ENCODE measurements at regions not wholly inside any gene's neighbourhood (a gene's known extent, or its start where the extent isn't known, plus 50 kb on each side); places are given as distances from the start of the nearest gene placed in this dataset.
"Not testable (repeated sequence)": the region's sequence is repeated elsewhere in the genome, so short reads cannot be mapped to it uniquely, and the experiment has no call there.

DNA sequence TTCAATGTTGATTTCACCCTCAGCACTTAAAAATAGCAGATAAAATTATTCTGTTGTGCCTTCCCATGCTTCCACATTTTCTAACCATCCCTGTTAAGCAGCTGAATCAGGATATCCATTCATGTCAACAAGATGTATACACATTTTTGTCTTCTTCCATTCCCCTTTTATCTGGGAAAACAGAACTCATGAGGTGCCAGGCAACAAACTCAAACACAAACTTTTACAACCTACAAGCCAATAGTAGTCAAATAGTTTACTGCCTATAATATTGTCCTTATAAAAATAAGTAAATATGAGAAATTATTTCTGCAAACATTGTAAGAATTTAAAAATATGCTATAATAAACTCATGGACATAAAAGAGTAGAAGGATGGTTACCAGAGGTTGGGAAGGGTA is 1569.8 kb downstream of the REEP3 start:
- no peak for DNase-seq

GRCh38 chr10:65100146-65100545 is 1578.9 kb downstream of the REEP3 start:
- no peak for DNase-seq

- DNase-seq: not testable (repeated sequence)
Measured at GRCh38 chr10:65100881-65101280, 1579.7 kb downstream of the REEP3 start.

DNA sequence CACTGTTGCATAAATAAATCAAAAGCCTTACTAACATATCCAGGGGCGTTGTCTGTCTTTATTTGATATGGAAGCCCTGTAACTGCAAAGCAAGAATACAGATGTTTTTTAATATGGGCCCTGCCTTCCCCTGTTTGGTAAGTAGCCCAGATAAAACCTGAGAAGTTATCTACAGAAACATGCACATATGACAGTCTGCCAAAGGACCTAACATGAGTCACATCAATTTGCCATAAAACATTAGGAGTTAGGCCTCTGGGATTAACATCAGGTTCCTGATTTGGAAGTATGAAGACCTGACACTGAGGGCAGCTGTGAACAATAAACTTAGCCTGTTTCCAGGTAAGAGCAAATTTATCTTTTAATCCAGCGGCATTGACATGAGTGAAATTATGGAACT is 1588.8 kb downstream of the REEP3 start:
- DNase-seq: no peak

DNA sequence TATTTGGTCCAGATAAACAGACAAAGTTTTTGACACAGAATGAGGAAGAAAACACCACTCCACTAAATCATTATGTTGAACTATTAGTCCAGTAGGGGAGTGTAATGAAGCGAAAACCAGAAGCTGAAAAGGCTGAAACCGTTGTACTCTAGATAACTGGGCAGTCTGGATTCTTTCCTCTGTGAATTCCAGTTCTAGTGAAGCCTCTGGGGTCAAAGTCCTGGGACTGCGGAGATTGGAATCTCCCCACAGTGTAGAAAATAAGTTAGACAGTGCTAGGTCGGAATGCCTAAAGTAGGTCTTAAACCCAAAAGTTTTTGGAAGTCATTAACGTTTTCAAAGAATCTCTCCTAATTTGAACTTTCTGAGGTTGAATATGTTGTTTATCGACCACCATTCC is 1589.9 kb downstream of the REEP3 start:
- DNase-seq: not testable (repeated sequence)

- no peak for DNase-seq
Measured at GRCh38 chr10:65112573-65112972, 1591.4 kb downstream of the REEP3 start.

DNA sequence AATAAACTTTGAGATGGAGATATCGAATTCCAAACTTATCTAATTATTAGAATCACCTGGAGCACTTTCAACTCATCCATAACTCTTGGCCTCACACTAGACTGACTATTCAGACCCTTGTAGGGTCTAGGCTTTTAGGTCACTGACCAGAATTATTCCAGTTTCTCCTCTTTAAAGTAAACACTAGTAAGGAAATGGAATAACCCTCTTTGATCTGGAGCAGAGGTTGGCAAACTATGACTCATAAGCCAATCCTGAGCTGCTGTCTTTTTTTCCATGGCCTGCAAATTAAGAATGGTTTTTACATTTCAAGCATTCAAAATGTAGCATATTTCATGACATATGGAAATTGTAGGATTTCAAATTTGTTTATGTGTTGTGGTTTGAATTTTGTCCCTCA is 1601.9 kb downstream of the REEP3 start:
- DNase-seq: no peak

DNA sequence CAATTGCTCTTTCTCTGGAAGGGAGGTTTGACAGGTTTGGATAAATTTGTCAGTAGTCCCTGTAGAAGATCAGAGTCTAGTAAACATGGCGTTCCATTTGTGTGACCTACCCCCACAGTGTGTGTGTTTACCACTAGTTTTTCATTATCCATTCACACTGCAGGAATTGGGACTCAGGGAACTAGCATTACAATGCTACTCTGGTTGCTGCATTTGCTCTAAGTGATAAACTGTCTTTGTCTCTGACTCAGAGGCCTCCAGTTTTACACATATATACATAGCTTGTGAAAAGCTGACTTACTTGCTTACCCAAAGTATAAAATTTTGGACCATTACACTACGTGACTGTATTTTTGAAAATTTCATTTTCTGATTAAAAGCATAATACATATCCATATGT is 1604.0 kb downstream of the REEP3 start:
- DNase-seq: no peak

GRCh38 chr10:65126288-65126687 is 1605.1 kb downstream of the REEP3 start:
- DNase-seq: no peak

GRCh38 chr10:65128277-65128676 is 1607.1 kb downstream of the REEP3 start:
- DNase-seq: no peak

GRCh38 chr10:65130162-65130758 is 1609.1 kb downstream of the REEP3 start:
- DNase-seq: no peak

DNA sequence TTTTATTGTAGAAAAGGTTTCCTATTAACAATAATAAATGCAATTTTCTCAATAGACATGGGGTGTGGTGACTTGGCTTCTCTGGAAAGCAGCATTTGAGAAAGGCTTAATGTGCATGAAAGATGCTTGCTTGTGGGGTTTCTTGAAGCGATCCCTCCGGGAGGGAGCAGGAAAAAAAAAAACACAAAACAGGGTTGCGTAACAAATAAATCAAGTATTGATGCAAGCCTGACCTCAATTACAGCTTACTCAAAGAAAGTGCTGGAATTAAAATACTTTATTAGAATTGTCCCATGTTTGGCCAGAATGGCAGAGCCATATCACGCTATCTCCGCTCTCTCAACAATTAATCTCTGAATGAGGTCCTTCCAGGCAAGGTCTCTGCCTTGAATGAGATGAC is 1612.5 kb downstream of the REEP3 start:
- DNase-seq: no peak

- DNase-seq: no peak
Measured at GRCh38 chr10:65135508-65135907, 1614.3 kb downstream of the REEP3 start.

GRCh38 chr10:65142641-65143435 is 1621.6 kb downstream of the REEP3 start:
- no peak for DNase-seq

DNA sequence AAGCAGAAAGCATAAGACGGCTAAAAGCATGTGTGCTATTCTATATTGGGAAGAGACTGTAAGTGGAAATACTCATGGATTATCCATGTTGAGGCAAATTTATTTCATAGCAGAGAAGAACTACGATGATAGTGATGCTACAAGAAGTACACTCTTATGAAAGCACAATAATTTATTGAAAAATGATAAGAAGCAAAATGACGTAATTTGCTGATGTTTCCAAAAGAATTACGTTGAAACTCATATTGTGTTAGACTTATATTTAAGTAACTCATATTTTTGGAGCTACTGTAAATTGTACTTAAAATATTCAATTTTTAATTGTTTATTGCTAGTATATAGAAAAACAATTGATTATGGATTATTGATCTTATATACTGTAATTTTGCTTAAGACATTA is 1622.5 kb downstream of the REEP3 start:
- no peak for DNase-seq

GRCh38 chr10:65149878-65150277 is 1628.7 kb downstream of the REEP3 start:
- DNase-seq: no peak

DNA sequence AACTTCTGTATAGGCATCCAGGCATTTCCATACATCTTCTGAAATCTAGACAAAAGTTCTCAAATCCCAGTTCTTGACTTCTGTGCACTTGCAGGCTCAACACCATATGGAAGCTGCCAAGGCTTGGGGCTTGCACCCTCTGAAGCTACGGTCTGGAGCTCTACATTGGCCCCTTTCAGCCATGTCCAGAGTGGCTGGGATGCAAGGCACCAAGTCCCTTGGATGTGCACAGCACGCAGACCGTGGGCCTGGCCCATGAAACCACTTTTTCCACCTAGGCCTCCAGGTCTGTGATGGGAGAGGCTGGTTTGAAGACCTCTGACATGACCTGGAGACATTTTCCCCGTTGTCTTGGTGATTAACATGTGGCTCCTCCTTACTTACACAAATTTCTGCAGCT is 1645.1 kb downstream of the REEP3 start:
- no peak for DNase-seq

- DNase-seq: no peak
Measured at GRCh38 chr10:65172249-65172648, 1651.0 kb downstream of the REEP3 start.

GRCh38 chr10:65176994-65177393 is 1655.8 kb downstream of the REEP3 start:
- DNase-seq: no peak

GRCh38 chr10:65183236-65183635 is 1662.0 kb downstream of the REEP3 start:
- DNase-seq: no peak

- DNase-seq: not testable (repeated sequence)
Measured at GRCh38 chr10:65186668-65187067, 1665.5 kb downstream of the REEP3 start.

DNA sequence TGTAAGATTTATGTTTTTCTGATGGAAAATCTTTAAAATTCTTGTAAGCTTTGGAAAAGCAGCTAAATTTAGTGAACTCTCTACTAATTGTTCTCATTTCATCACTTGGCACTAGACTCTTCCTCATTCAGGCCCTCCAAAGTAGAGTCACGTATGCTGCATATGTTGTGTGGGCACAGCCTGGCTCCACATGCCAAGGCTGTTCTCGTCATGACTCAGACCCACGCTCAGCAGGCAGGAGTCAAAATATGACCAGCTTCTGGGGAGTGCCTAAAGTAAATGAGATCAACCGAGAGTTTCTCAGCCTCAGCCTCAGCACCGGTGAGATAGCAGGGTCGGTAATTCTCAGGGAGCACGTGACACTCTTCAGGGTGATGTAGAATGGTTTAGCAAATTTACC is 1672.9 kb downstream of the REEP3 start:
- DNase-seq: no peak

DNA sequence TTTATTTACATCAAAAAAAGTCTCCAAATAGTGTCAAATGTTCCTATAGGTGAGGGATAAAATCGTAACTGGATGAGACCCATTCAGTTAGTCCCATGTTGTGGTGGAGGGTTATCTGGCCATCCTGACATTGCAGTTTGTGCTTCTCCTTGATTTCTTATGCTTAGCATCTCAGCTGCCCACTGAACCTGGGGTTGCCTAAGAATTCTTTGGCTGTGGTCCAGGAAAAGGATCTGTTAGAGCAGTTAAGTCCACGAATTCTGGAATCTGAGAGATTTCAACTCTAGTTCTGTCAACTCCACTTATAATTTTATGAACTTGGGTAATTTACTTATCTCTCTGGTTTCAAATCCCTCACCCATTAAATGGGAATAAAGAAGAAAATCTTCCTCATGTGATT is 1673.4 kb downstream of the REEP3 start:
- no peak for DNase-seq

- DNase-seq: no peak
Measured at GRCh38 chr10:65196111-65196510, 1674.9 kb downstream of the REEP3 start.

DNA sequence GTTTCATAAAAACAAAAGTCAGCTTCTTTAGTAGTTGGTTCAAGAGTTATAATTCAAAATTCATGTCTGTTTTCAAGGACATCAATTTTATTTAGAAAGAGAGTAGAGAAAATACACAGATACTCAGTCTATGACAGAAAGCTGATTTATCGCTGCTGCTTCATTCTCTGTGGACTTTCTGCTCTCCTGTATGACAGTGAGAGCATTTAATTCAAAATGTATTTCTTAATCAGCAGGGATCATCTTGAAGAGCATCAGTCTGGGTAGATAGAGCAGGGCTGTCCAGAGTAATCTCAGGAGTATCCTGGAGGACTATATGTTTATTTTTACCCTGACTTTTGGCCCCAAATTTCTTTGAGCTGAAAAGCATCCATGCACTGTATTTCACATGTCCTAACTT is 1676.7 kb downstream of the REEP3 start:
- no peak for DNase-seq
